ENCODE measurements at regions not wholly inside any gene's neighbourhood (a gene's known extent, or its start where the extent isn't known, plus 50 kb on each side); places are given as distances from the start of the nearest gene placed in this dataset.

- peak overlapping the region; percentile 80 for H3K27ac ChIP-seq
- no peaks in the 10 kb centered on the region for H3K36me3 ChIP-seq (replicated peaks)
- in situ Hi-C loops (cut with HindIII; ENCODE audit: low pct_ligation_motif_present, low sequenced_read_pairs), result no loop called here
- H3K4me3 ChIP-seq (ENCODE audit: low read depth, low read length), result peak overlapping the region; percentile 9
- H3K27me3 ChIP-seq (replicated peaks), result no peaks in the 10 kb centered on the region
- TF ChIP-seq, protein P1, sequence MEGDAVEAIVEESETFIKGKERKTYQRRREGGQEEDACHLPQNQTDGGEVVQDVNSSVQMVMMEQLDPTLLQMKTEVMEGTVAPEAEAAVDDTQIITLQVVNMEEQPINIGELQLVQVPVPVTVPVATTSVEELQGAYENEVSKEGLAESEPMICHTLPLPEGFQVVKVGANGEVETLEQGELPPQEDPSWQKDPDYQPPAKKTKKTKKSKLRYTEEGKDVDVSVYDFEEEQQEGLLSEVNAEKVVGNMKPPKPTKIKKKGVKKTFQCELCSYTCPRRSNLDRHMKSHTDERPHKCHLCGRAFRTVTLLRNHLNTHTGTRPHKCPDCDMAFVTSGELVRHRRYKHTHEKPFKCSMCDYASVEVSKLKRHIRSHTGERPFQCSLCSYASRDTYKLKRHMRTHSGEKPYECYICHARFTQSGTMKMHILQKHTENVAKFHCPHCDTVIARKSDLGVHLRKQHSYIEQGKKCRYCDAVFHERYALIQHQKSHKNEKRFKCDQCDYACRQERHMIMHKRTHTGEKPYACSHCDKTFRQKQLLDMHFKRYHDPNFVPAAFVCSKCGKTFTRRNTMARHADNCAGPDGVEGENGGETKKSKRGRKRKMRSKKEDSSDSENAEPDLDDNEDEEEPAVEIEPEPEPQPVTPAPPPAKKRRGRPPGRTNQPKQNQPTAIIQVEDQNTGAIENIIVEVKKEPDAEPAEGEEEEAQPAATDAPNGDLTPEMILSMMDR (IDR thresholded peaks at IDR 0.05; ENCODE audit: low read depth, low read length, missing control alignments), result no peak
- DNase-seq, result peak; percentile 11
Observed at GRCh38 chr5:30103452-30104202, 1089.9 kb upstream of the CDH6 start.

- DNase-seq, result peak; percentile 39
- Histone ChIP-seq H3K27ac (peak overlapping the region; percentile 80), H3K27me3 (replicated peaks) (no peaks in the 10 kb centered on the region), H3K4me3 (ENCODE audit: low read depth, low read length) (peak overlapping the region; percentile 9), H3K36me3 (replicated peaks) (no peaks in the 10 kb centered on the region)
- TF ChIP-seq, protein P1 (IDR thresholded peaks at IDR 0.05; ENCODE audit: low read depth, low read length, missing control alignments), result no peak
- in situ Hi-C loops (cut with HindIII; ENCODE audit: low pct_ligation_motif_present, low sequenced_read_pairs), result no loop called here
Observed at GRCh38 chr5:30103052-30103451, 1090.4 kb upstream of the CDH6 start.

DNA sequence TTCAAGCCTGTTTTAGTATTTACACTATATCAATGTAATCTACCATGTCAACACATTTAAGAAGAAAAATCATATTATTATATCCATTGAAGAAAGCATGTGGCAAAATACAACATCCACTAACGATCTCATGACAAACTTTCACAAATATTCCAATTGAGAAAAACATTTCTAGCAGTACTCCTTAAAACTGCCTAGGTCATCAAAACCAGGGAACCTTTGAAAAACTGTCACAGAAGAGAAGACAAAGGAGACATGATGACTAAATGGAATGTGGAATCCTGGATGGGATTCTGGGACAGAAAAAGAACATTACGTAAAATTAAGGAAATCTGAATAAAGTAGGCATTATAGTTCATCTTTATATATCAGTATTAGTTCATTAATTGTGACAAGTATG, 1091.3 kb upstream of the CDH6 start:
- DNase-seq, result no peak
- in situ Hi-C loops (cut with HindIII; ENCODE audit: low pct_ligation_motif_present, low sequenced_read_pairs), result no loop called here
- Histone ChIP-seq H3K27ac (peak overlapping the region; percentile 80), H3K27me3 (replicated peaks) (no peaks in the 10 kb centered on the region), H3K4me3 (ENCODE audit: low read depth, low read length) (no peak overlapping the region), H3K36me3 (replicated peaks) (no peaks in the 10 kb centered on the region)
- TF ChIP-seq, protein P1 (IDR thresholded peaks at IDR 0.05; ENCODE audit: low read depth, low read length, missing control alignments), result no peak

GRCh38 chr5:30100929-30101328, 1092.6 kb upstream of the CDH6 start:
- Histone ChIP-seq H3K27me3 (replicated peaks) (no peaks in the 10 kb centered on the region), H3K4me3 (ENCODE audit: low read depth, low read length) (no peak overlapping the region), H3K36me3 (replicated peaks) (no peaks in the 10 kb centered on the region), H3K27ac (peak overlapping the region; percentile 95)
- TF ChIP-seq, protein P1 (IDR thresholded peaks at IDR 0.05; ENCODE audit: low read depth, low read length, missing control alignments), result no peak
- in situ Hi-C loops (cut with HindIII; ENCODE audit: low pct_ligation_motif_present, low sequenced_read_pairs), result no loop called here
- peak; percentile 2 for DNase-seq

DNA sequence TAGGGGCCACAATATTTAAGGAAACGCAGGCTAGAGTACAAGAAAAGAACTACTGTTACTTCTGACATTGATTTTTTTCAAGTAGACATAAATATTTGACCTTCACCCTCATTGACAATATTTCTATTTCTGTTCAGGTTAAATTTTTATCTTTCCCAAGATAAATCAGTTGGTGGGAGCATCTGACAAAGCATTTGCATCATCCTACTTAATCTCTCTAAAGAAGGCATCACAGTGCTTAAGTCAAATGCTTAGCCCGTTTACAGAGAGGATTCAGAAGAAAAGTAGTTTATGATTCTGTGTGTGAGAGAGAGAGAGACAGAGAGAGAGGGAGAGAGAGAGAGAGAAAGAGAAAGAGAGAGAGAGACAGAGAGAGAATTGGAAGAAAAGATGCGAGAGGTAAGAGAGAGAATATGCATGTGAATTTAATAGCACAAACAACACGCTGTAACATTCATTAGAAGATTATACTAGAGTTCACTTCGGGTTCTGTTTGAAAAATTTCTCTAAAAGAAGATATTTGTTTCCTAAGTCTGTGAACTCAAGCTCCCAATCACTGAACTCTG, 1093.3 kb upstream of the CDH6 start:
- no peaks in the 10 kb centered on the region for H3K36me3 ChIP-seq (replicated peaks)
- H3K4me3 ChIP-seq (ENCODE audit: low read depth, low read length), result no peak overlapping the region
- in situ Hi-C loops (cut with HindIII; ENCODE audit: low pct_ligation_motif_present, low sequenced_read_pairs), result no loop called here
- H3K27me3 ChIP-seq (replicated peaks), result no peaks in the 10 kb centered on the region
- no peak for DNase-seq
- TF ChIP-seq, protein P1 (IDR thresholded peaks at IDR 0.05; ENCODE audit: low read depth, low read length, missing control alignments), result no peak
- peak overlapping the region; percentile 95 for H3K27ac ChIP-seq

All from brain microvascular endothelial cell (primary cell).